Right lobe of liver (tissue), 4 donors: ENCODE measurements at regions not wholly inside any gene's neighbourhood (a gene's known extent, or its start where the extent isn't known, plus 50 kb on each side); places are given as distances from the start of the nearest gene placed in this dataset.

Experiments used
- POLR2A ChIP-seq: fragments of 450-650 bp; IDR thresholded peaks from one replicate; pipeline ENCODE4 v1.6.1; 2017; ENCODE audit warnings: antibody characterized with exemption, mild to moderate bottlenecking
- TF ChIP-seq, protein P1 (sequence below), 4 donors: fragments of 200-600 bp in 3 of 4; fragments of 450-650 bp in 1 of 4; IDR thresholded peaks; one replicate each; pipeline versions ENCODE4 v1.5.1 to v1.8.0; 2016 to 2022; ENCODE audit warnings: antibody characterized with exemption in 4 of 4, mild to moderate bottlenecking in 2 of 4
- donor health status: DM: no; HTN: no; CAD: no.
- donor health status: DM: no; HTN: no; CAD: no.
- donor health status: DM: no; HTN: yes; CAD: no.

DNA sequence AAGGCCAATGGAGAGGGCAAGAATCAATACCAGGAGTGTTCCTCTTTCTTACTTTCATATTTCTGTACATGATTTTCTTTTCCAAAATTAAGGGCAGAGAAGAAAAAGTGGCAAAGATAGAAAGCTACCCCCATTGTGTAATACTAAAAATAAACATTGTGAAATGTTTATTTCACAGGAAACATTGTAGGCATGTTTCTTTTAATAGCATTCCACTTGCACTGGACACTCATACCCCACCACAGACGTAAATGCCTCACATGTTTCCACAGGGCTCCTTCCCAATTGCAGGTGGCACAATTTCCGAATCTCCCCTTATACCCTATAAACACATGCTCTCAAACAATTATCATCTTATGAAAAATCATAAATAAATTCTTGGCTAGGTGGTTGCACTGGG, 645.1 kb upstream of the SETBP1 start:
- TF ChIP-seq, protein P1, sequence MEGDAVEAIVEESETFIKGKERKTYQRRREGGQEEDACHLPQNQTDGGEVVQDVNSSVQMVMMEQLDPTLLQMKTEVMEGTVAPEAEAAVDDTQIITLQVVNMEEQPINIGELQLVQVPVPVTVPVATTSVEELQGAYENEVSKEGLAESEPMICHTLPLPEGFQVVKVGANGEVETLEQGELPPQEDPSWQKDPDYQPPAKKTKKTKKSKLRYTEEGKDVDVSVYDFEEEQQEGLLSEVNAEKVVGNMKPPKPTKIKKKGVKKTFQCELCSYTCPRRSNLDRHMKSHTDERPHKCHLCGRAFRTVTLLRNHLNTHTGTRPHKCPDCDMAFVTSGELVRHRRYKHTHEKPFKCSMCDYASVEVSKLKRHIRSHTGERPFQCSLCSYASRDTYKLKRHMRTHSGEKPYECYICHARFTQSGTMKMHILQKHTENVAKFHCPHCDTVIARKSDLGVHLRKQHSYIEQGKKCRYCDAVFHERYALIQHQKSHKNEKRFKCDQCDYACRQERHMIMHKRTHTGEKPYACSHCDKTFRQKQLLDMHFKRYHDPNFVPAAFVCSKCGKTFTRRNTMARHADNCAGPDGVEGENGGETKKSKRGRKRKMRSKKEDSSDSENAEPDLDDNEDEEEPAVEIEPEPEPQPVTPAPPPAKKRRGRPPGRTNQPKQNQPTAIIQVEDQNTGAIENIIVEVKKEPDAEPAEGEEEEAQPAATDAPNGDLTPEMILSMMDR (IDR thresholded peaks at IDR 0.05): no peak
- no peak for TF ChIP-seq POLR2A
